GM19023 (cell line): ENCODE measurements at regions not wholly inside any gene's neighbourhood (a gene's known extent, or its start where the extent isn't known, plus 50 kb on each side); places are given as distances from the start of the nearest gene placed in this dataset.

Source experiments
- ATAC-seq: cut with Tn5 transposase; IDR thresholded peaks from one replicate; pipeline ENCODE4 v1.9.1; 2021; ENCODE audit warnings: mild to moderate bottlenecking, moderate library complexity; ENCODE audit not compliant: unreplicated experiment

- ATAC-seq = no peak
Observed at GRCh38 chr14:65243766-65244442, 141.6 kb upstream of the MAX start.

- no peak for ATAC-seq
Observed at GRCh38 chr14:65249471-65250161, 147.3 kb upstream of the MAX start.

- ATAC-seq = no peak
Observed at GRCh38 chr14:65250162-65250495, 147.8 kb upstream of the MAX start.

- no peak for ATAC-seq
Observed at GRCh38 chr14:65251213-65251612, 148.9 kb upstream of the MAX start.

GRCh38 chr14:65252482-65253255 lies 150.4 kb upstream of the MAX start:
- no peak for ATAC-seq

- no peak for ATAC-seq
Observed at GRCh38 chr14:65255029-65255545, 152.8 kb upstream of the MAX start.

GRCh38 chr14:65255583-65256461 lies 153.5 kb upstream of the MAX start:
- ATAC-seq = no peak

- ATAC-seq = no peak
Observed at GRCh38 chr14:65256714-65257113, 154.4 kb upstream of the MAX start.

GRCh38 chr14:65257425-65257824 lies 155.1 kb upstream of the FUT8 start:
- ATAC-seq = no peak

- no peak for ATAC-seq
Observed at GRCh38 chr14:65258391-65258790, 154.1 kb upstream of the FUT8 start.

GRCh38 chr14:65259000-65259399 lies 153.5 kb upstream of the FUT8 start:
- no peak for ATAC-seq

GRCh38 chr14:65260786-65261185 lies 151.7 kb upstream of the FUT8 start:
- no peak for ATAC-seq

GRCh38 chr14:65261425-65261920 lies 151.1 kb upstream of the FUT8 start:
- no peak for ATAC-seq

GRCh38 chr14:65261946-65262345 lies 150.6 kb upstream of the FUT8 start:
- ATAC-seq = no peak

GRCh38 chr14:65263177-65263788 lies 149.2 kb upstream of the FUT8 start:
- no peak for ATAC-seq

- ATAC-seq = no peak
Observed at GRCh38 chr14:65267856-65268255, 144.7 kb upstream of the FUT8 start.

GRCh38 chr14:65268594-65268993 lies 143.9 kb upstream of the FUT8 start:
- no peak for ATAC-seq

- no peak for ATAC-seq
Observed at GRCh38 chr14:65269732-65270131, 142.8 kb upstream of the FUT8 start.

GRCh38 chr14:65277027-65277426 lies 135.5 kb upstream of the FUT8 start:
- ATAC-seq = no peak

- ATAC-seq = no peak
Observed at GRCh38 chr14:65277580-65278270, 134.8 kb upstream of the FUT8 start.
